HG03159 (cell line): ENCODE measurements at regions not wholly inside any gene's neighbourhood (a gene's known extent, or its start where the extent isn't known, plus 50 kb on each side); places are given as distances from the start of the nearest gene placed in this dataset.

Experiments
- ATAC-seq: cut with Tn5 transposase; IDR thresholded peaks from one replicate; pipeline ENCODE4 v1.9.1; 2021; ENCODE audit warnings: mild to moderate bottlenecking, moderate library complexity; ENCODE audit not compliant: unreplicated experiment

DNA sequence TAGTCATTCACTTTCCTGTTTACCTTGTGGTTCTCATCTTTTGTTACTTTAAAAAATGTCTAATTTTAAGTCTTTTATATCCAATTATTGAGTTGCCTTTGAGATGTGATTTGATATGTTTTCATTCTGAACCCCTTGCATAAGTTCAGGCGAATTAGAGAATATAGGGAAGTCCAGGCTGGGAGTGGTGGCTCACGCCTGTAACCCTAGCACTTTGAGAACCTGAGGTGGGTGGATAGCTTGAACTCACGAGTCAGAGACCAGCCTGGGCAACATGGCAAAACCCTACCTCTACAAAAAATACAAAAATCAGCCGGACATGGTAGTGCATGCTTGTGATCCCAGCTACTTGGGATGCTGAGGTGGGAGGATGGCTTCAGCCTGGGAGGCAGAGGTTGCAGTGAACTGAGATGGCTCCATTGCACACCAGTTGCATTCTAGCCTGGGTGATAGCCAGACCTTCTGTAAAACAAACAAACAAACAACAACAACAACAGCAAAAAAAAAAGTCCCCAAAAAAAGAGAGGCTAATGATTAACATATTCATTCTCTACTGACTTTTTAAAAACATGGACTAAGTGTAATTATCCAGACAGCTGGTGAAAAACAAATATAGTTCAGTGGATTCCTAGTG is 451.1 kb upstream of the RGS6 start:
- no peak for ATAC-seq

DNA sequence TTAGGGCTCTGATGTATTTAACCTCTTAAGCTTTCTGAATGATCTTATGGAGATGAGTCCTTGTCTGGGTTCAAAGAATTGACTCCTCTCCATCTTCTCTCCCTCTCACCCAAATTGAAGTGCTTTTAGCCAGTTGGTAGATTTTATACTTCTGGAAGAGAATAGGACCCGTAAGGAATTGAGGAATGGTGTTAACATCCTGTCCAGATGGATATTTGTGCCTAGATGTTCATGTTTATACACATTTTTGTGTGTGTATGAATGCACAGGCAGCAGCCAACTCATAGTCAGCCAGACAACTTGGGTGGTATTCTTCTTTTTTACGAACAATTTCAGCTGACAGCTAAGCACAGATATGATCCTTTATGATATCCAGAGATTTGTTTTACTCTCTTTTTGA is 449.6 kb upstream of the RGS6 start:
- ATAC-seq, result no peak

DNA sequence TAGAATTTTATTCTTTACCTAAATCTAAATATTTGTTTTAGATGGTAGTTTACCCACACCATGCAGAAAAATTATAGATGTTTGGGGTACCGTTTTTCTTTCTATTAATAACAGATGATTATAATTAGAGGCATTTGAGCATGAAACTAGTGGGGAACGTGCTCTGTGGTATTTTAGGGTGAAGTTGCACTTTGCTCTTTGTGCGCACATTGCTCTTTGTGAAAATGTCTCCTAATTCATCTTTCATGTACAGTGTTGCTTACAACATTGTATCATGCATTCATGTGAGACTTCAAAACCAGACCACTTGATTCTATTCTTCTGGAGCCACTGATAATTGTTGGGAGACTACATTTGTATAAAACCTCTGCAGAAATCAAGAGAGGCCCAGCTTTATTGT is 449.1 kb upstream of the RGS6 start:
- no peak for ATAC-seq

DNA sequence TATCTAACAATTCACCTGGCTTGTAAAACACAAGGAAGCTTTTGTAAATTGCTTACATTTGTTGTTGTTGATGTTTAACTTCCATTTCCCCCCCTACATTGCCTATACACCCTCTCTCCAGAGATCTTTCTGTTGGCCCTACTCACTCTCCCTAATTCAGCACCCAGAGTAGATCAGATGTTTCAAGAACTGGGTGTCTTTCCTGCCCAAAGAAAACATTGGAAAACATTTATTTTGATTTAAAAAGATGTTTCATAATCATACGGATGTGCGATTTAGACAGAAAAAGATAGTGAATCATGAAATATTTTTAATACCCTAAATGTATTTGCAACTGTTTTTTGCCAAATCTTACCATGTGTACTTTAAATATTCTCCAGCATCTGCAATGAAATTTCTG is 446.4 kb upstream of the RGS6 start:
- ATAC-seq, result no peak

DNA sequence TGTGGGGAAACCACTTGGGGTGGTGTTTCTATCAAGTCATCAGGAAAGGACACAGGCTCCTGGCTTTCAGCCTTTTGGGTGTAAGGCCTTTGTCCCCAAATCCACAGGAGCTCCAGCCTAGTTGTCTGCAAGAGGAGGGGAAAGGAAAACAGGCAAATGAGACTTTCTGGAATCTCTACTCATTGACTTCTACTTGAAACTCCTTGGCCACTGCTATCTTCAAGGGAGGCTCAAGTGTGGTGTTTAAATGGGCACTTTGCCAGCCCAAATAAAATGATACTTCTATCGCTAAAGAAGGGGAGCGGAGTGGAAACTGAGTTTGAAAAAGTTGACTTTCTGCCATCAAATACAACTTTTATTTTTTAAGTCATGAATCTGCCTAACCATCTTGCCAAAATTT is 445.9 kb upstream of the RGS6 start:
- no peak for ATAC-seq

DNA sequence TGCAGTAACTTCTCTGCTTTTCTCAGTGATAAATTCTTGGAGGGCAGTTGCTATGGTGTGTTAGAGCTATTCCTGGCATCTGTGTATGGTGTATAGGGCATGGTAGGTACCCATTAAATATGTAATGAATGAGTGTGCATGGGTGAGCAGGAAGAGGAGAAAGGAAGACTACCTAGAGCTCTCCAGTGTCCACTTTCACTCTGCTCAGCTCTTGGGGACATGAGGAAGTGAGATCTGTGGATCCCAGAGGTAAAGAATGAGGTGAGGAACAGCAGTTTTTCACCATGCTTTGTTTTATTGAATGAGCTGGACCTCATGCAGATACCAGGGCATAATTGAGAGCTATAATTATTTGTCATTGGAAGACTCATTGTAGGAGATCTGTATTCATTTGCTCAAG is 444.8 kb upstream of the RGS6 start:
- no peak for ATAC-seq

DNA sequence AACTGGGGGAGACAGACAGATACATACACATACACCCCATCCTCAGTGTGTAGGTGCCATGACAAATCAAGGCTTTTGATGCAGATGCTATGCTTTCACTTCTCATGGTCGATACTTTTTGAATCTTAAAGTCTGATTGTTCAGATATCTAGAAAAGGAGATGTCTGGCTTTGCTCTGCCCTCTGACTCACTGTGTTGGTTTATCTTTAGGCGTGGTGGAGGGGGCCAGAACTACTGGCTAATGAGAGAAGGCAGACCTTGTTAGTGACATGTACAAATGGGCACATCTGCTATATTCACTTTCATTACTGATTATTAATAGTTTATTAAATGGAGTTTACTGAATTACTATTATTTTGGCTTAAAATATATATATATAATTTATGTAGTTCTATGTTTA is 444.3 kb upstream of the RGS6 start:
- no peak for ATAC-seq

DNA sequence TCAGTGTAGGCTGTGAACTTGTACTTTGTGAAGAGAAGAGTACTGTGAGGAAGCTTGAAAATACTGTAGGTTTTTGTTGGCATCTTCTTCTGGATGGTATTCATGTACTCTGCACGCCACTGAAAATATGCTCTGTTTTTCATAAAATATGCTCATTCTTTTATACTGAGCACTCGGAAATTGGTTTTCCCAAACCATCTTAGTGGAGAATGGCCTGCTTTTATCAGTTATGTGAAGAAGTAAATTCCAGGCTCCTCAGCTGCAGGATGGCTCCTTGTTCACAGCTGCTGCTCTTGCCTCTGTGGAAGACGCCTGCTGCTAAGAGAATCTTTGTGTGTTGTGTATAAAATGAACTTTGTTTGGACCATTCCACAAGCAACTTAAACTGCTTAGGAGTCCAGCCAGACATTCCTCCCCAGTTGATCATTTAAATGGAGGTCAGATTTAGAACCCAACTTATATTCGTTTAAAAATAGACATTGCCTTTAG is 443.5 kb upstream of the RGS6 start:
- no peak for ATAC-seq

DNA sequence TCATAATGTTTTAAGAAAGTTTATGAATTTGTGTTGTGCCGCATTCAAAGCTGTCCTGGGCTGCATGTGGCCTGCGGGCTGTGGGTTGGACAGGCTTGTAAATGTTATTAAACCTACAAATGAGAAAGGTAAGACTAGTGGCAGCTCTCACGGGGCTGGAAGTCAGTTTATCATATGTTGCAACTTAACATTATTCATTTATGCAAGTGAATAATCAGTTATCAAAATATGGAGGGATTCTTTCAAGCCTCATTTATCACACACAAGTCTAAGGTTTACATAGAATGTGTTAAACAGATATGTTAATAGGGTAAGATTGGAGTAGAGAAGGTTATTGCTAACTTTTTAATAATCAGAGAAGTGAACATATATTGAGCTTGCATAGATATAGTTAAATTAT is 442.5 kb upstream of the RGS6 start:
- no peak for ATAC-seq

DNA sequence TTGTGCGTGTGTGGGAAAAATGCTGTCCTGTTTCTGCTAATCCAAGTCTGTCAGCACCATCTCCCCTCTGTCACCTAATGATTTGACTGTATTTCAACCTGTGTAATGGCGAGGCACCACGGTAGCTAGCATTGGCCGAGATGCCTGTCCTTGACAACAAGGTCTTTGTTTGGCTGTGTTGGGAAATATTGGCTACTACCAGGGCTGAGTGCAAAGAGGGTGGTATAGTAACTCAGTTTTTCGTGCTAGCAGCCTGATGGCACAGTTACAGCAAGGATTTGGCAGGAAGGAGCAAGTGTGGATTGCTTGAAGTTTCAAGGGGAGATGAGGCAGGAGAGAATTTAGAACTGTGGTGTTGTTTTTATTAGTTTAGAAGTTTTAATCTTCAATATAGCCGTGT is 440.3 kb upstream of the RGS6 start:
- no peak for ATAC-seq

DNA sequence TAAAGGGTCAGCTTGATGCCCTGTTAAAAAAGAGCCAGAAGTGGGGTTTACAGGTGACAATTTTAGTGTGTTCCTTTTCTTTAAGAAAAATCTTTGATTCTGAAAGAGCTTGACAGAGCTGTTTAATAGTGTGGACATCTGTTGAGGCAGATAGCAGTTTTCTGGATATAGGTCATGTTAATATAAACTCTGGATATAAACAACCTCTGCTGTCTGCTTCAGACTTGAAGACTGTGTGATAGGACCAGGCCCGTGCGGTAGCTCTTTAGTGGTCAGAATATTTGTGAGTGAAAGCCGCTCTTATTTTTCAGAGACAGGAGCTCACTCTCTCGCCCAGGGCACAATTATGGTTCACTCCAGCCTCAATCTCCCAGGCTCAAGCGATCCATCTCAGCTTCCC is 439.9 kb upstream of the RGS6 start:
- ATAC-seq, result no peak

DNA sequence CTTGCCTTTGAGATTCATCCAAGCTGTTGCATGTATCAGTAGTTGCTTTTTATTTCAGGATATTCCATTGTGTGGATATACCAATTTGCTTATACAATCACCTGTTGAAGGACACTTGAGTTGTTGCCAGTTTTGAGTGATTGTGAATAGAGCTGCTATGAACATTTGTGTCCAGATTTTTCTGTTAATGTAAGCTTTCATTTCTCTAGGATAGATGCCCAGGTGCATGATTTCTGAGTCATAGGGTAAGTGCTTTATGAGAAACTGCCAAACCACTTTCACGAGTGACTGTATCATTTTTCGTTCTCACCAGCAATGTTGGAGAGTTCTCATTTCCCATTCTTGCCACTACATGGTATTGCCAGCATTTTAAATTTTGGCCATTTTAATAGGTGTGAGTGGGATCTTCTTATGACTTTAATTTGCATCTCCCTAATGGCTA is 434.6 kb upstream of the RGS6 start:
- ATAC-seq, result peak; percentile 77

DNA sequence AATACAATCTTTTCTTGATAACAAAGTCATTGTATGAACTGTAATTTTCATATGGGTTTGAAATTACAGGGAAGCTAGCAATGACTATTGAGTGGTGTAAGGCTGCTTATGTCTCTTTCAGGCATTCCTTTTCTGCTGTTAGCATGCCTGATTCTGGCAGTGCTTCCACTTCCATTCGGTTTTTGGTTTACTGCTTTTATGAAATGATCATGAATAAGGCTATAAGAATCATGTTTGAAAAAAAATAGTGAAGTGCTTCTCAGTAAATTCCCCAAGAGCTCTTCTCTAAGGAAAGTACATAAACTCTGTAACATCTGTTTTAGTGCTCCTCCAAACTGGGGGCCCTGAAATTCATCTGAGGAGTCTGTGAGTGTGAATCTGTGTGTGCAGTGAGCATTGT is 434.0 kb upstream of the RGS6 start:
- ATAC-seq, result peak; percentile 25

DNA sequence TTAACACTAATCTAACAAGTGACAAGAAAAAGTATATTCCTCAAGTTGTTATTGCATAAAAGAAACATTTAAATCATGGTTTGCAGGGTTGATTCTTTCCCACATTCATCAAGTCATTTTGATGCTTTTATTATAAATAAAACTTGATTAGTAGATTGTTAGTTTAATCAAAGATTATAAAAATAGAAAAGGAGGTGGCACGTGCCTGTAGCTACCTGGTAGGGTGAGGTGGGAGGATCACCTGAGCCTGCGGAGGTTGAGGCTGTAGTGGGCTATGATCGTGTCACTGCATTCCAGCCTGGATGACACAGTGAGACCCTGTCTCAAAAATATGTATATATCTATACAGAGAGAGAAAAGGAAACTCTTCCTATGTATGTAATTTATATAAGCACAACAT is 433.2 kb upstream of the RGS6 start:
- ATAC-seq, result no peak

DNA sequence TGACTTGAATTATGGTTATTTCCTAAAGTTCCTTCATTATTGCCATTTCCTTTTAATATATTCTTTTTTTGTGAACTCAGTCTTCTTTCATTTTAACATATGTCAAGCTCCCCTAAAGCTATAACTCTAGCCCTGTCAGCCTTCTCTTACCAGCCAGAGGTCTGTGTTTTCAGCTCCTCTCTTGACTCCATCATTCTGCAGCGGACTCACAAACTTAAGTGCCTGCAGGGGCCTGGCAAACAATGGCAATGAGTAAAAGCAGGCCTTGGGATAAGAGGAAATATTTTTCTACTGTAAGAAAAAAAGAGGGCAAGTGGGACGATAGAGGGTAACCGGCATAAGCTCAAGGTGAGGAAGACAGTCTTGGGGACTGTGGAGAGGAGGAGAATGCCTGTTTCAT is 424.5 kb upstream of the RGS6 start:
- ATAC-seq, result no peak

DNA sequence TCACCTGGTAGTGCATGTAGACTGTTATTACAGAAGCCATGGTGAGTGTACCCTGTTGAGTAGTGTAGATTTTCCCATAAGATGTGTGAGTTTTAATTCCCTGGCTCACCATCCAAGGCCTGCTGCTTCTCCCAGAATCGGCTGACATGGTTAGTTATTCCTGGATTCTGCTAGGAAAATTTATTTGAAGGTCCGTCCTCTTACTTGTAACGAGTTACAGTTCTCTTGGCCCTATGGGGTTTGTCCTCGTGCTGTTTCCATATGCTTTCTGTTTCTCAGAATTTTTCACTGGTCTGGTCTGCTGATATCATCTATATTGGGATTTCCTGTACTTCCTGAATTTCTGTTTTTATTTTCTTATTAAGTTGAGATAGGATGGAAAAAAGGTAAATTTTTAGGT is 423.3 kb upstream of the RGS6 start:
- no peak for ATAC-seq

DNA sequence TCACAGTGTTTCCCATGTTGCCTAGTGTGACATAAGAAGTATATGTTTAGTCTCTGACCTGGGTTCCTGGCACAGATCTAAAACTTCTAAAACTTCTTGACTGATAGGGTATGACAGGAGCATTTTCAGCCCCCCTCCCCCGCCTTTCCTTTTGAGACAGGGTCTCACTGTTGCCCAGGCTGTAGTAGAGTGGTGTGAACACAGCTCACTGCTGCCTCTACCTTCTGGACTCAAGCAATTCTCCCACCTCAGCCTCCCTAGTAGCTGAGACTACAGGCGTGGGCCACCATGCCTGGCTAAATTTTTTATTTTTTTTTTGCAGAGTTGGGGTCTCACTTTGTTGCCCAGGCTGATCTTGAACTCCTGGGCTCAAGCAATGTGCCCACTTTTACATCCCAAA is 421.1 kb upstream of the RGS6 start:
- ATAC-seq, result no peak

DNA sequence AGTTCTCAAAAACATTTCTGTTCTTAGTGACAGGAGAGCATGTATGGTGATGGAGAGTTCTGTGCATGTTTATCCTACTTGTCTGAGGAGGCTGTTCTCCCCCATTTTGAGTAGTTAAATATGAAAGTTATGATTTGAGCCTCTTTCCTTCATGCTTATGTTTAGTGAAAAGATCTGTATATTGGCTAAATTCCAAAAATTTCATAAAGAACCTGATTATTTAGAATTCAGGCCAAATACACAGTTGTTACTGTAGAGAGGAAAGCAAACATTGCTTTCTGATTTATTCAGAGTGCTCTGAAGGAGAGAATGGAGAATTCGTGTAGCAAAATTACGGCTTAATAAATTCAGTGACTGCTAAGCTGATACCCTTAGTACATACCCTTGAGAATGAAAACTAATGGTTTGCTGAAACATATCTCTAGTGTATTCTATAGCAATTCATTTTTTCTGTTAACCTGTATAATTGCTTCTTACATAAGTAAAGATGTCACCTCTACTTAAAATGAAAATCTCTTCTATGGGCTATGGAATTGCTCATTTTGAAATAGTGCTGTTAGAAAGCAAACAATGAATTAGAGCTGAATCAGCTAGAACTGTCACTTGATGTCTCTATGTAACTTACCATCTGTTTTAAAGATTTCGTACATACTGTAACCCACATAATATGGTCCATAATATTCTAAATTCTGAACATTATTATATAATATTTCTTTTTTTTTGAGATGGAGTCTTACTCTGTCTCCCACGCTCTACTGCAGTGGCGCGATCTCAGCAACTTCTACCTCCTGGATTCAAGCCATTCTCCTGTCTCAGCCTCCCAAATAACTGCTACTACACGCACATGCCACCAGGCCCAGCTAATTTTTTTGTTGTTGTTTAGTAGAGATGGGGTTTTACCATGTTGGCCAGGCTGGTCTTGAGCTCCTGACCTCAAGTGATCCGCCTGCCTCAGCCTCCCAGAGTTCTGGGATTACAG is 417.0 kb upstream of the RGS6 start:
- no peak for ATAC-seq

DNA sequence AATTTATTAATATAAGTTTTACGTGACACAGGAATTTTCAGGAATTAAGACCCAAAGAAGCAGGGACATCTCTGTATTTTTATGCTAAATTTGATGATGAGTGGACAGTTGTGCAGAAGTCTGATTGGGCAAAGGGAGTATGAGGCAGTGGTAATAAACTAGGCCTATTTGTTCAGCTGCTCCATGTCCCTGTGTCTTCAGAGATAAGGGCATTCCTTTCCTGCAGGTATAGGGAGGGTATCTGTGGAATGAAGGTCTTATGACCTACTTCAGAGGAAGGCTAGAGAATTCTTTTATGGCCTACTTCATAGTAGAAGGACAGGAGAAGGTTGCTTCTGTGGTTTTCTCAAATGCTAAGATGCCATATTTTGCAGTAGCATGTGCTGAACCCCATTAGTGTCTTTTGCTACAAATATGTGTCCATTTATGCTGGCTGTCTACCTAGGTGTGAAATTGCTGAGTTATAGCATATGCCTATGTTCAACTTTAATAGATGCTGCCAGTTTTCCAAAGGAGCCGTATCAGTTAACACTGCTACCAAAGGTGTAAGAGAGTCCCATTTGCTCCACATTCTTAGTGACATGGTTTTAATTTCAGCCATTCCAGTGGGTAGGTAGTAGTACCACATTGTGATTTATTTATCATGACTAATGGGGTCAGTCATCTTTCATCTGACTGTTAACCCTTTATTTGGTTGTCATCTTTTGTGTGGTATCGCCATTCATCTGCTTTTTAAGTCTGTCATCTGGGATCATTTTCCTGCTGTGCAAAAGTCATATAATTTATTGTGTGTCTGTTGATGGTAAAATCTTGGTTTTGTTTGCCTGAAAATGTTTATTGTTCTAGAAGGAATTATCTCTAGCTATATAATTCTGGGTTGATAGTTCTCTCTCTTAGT is 410.7 kb upstream of the RGS6 start:
- ATAC-seq, result no peak

DNA sequence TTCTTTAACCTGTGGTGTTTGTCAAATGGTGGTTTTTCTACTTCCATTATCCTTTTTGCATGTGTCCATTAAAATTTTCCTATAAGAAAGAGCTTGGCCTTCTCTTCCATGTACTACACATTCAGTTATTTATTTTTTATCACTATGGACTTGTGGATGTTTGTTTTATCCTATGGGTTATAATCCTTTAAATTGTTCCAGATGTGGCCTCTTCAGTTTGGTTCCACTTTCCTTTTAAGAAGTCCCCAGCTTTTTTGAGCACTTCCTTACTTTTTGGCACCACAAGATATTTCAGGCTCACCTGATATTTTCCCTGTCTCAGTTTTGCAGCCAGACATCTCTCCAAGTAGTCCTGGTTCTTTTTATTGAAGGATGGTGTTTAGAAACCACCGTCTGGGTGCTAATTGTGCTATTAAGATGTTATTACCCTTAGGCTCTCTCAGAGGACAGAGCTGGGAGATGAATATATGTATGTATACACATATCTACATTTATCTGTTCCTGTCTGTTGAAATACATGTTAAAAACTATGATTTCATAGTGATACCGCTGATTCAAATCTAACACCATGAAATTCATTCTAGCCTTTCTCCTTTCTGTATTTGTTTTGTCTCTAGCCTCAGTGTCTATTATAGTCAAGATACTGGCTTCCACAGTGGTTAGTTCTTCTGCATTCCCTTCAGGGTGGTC is 408.5 kb upstream of the RGS6 start:
- peak; percentile 76 for ATAC-seq
